ENCODE measurements at regions not wholly inside any gene's neighbourhood (a gene's known extent, or its start where the extent isn't known, plus 50 kb on each side); places are given as distances from the start of the nearest gene placed in this dataset.

GRCh38 chr5:81908044-81908443 is 63.8 kb upstream of the ATG10 start:
- DNase-seq (ENCODE audit: low spot score) (no peak), ATAC-seq (no peak)
- Mint-ChIP-seq H3K36me3 (ENCODE audit: low read depth) (no peaks in the 10 kb centered on the region; the same call in 2 of the 3 replicates), H3K4me1 (peaks cover 10% of the 10 kb centered on the region), H3K4me3 (no peak overlapping the region), H3K9me3 (no peaks in the 10 kb centered on the region), H3K27ac (no peak overlapping the region), H3K27me3 (ENCODE audit: insufficient read depth, low read depth, poor library complexity) (no peaks in the 10 kb centered on the region)
- Histone ChIP-seq H3K27me3 (ENCODE audit: insufficient read depth) (no peaks in the 10 kb centered on the region), H3F3A (replicated peaks; ENCODE audit: low read depth) (no peaks in the 10 kb centered on the region), H3K79me2 (replicated peaks; ENCODE audit: insufficient read depth) (no peaks in the 10 kb centered on the region), H3K9me2 (ENCODE audit: insufficient read depth) (peaks cover 3% of the 10 kb centered on the region; the same call in 1 of the 2 replicates), H3K36me3 (ENCODE audit: insufficient read depth) (no peaks in the 10 kb centered on the region), H3K4me1 (ENCODE audit: insufficient read depth) (peaks cover 10% of the 10 kb centered on the region; the same call in 1 of the 2 replicates), H3K4me2 (no peak overlapping the region), H3K27ac (ENCODE audit: low read depth) (no peak overlapping the region), H2AFZ (peak overlapping the region; percentile 76; the same call in 1 of the 2 replicates), H4K20me1 (replicated peaks; ENCODE audit: insufficient read depth) (no peaks in the 10 kb centered on the region), H3K4me3 (no peak overlapping the region)
- TF ChIP-seq CTCF (conservative IDR thresholded peaks at IDR 0.05; ENCODE audit: low read depth in 2 of 2) (no peak), JUNB (IDR thresholded peaks at IDR 0.05; ENCODE audit: unreplicated experiment) (no peak), EZH2 (IDR thresholded peaks at IDR 0.05; ENCODE audit: low read depth, unreplicated experiment) (no peak), NANOG (IDR thresholded peaks at IDR 0.05; ENCODE audit: borderline replicate concordance) (no peak), POLR2AphosphoS5 (IDR thresholded peaks at IDR 0.05; ENCODE audit: low read depth) (no peak), ZNF331 (CRISPR knock-in tag; IDR thresholded peaks at IDR 0.05; ENCODE audit: low read depth) (no peak), STAT1 (IDR thresholded peaks at IDR 0.05; ENCODE audit: unreplicated experiment) (no peak), EZH2phosphoT487 (IDR thresholded peaks at IDR 0.05; ENCODE audit: unreplicated experiment) (no peak), ZNF462 (CRISPR knock-in tag; IDR thresholded peaks at IDR 0.05) (no peak), REST (IDR thresholded peaks at IDR 0.05; ENCODE audit: unreplicated experiment) (no peak), CREB1 (CRISPR knock-in tag; IDR thresholded peaks at IDR 0.05; ENCODE audit: low read depth) (no peak)
- TF ChIP-seq, protein P1, sequence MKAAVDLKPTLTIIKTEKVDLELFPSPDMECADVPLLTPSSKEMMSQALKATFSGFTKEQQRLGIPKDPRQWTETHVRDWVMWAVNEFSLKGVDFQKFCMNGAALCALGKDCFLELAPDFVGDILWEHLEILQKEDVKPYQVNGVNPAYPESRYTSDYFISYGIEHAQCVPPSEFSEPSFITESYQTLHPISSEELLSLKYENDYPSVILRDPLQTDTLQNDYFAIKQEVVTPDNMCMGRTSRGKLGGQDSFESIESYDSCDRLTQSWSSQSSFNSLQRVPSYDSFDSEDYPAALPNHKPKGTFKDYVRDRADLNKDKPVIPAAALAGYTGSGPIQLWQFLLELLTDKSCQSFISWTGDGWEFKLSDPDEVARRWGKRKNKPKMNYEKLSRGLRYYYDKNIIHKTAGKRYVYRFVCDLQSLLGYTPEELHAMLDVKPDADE (IDR thresholded peaks at IDR 0.05): no peak

Data from GM23338 (cell line).